ENCODE measurements at regions not wholly inside any gene's neighbourhood (a gene's known extent, or its start where the extent isn't known, plus 50 kb on each side); places are given as distances from the start of the nearest gene placed in this dataset.

- Histone ChIP-seq H3K4me1 (no peaks in the 10 kb centered on the region), H3K36me3 (no peaks in the 10 kb centered on the region), H3K4me3 (no peak overlapping the region), H3K9me3 (no peaks in the 10 kb centered on the region), H3K27ac (no peak overlapping the region), H3K27me3 (no peaks in the 10 kb centered on the region)
- in situ Hi-C loops (cut with MboI; ENCODE audit: low sequenced_read_pairs in 4 of 4) (no loop called here), intact Hi-C loops (cut with DNase I; ENCODE audit: low total_unique reads) (no loop called here)
- DNase-seq (no peak), ATAC-seq (no peak)
- TF ChIP-seq CTCF (IDR thresholded peaks at IDR 0.05 in 4 of 5, conservative IDR thresholded peaks at IDR 0.05 in 1 of 5) (no peak), POLR2A (IDR thresholded peaks at IDR 0.05) (no peak)
These were observed 251.8 kb upstream of the NFE2L3 start for GRCh38 chr7:25900245-25900644.

DNA sequence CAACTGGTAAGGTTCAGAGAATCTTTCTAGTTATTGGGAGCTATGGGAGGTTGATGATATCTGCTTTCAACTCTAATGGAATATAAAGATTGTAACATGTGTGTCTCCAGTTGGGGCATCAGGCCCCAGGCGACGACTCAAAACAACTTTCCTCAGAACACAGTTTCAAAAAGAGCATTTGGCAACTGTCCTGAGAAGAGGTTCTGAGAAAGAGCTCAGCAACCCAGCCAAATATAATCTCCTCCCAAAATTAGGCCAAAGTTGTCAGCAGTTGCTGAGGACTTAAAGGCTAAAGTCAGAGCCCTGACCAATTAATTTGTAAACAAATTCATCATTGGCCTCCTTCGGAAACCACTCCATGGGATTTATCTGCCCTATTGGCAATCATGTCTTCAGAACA is 251.1 kb upstream of the NFE2L3 start:
- H3K36me3 ChIP-seq: no peaks in the 10 kb centered on the region
- H3K27ac ChIP-seq: no peak overlapping the region
- no peaks in the 10 kb centered on the region for H3K9me3 ChIP-seq
- H3K4me1 ChIP-seq: no peaks in the 10 kb centered on the region
- no peak for TF ChIP-seq CTCF (IDR thresholded peaks at IDR 0.05 in 4 of 5, conservative IDR thresholded peaks at IDR 0.05 in 1 of 5)
- TF ChIP-seq POLR2A (IDR thresholded peaks at IDR 0.05): no peak
- intact Hi-C loops (cut with DNase I; ENCODE audit: low total_unique reads) (no loop called here), in situ Hi-C loops (cut with MboI; ENCODE audit: low sequenced_read_pairs in 4 of 4) (no loop called here)
- H3K4me3 ChIP-seq: no peak overlapping the region
- DNase-seq (no peak), ATAC-seq (no peak)
- H3K27me3 ChIP-seq: no peaks in the 10 kb centered on the region

GRCh38 chr7:25901658-25902057 is 250.3 kb upstream of the NFE2L3 start:
- no peak for DNase-seq
- Histone ChIP-seq H3K27me3 (no peaks in the 10 kb centered on the region), H3K9me3 (no peaks in the 10 kb centered on the region), H3K36me3 (no peaks in the 10 kb centered on the region), H3K4me3 (no peak overlapping the region), H3K27ac (no peak overlapping the region), H3K4me1 (no peaks in the 10 kb centered on the region)
- intact Hi-C loops (cut with DNase I; ENCODE audit: low total_unique reads): no loop called here
- no peak for ATAC-seq
- TF ChIP-seq POLR2A (IDR thresholded peaks at IDR 0.05) (no peak), CTCF (IDR thresholded peaks at IDR 0.05 in 4 of 5, conservative IDR thresholded peaks at IDR 0.05 in 1 of 5) (no peak)
- in situ Hi-C loops (cut with MboI; ENCODE audit: low sequenced_read_pairs in 4 of 4): no loop called here

DNA sequence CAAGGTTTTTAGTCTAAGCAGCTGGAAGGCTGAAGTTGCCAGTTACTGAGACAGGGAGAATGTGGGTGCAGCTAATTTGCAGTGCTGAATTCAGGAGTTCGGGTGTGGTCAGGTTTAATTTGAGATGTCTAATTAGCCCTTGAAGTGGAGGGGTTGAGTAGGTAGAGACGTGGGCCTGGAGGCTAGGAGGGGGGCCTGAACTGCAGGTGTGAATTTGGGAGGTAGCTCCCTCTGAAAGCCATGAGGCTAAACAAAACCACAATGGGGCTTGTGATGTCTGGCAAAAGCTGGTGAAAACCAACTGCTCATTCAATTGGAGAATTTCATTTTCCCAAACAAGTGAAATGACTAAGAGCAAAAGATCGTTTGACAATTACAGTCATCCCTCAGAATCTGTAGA is 246.0 kb upstream of the NFE2L3 start:
- H3K27ac ChIP-seq: no peak overlapping the region
- ATAC-seq (no peak), DNase-seq (no peak)
- no peaks in the 10 kb centered on the region for H3K36me3 ChIP-seq
- no peaks in the 10 kb centered on the region for H3K9me3 ChIP-seq
- TF ChIP-seq CTCF (IDR thresholded peaks at IDR 0.05 in 4 of 5, conservative IDR thresholded peaks at IDR 0.05 in 1 of 5): no peak
- no peak for TF ChIP-seq POLR2A (IDR thresholded peaks at IDR 0.05)
- in situ Hi-C loops (cut with MboI; ENCODE audit: low sequenced_read_pairs in 4 of 4) (loop anchor here in 1 of 4 donors (5.0 kb wide), 1 partner anchor 151 kb away; no protein-coding TSS in a partner anchor), intact Hi-C loops (cut with DNase I; ENCODE audit: low total_unique reads) (no loop called here)
- no peak overlapping the region for H3K4me3 ChIP-seq
- no peaks in the 10 kb centered on the region for H3K27me3 ChIP-seq
- no peaks in the 10 kb centered on the region for H3K4me1 ChIP-seq

GRCh38 chr7:25906760-25907159 is 245.2 kb upstream of the NFE2L3 start:
- Histone ChIP-seq H3K4me3 (no peak overlapping the region), H3K36me3 (no peaks in the 10 kb centered on the region), H3K27ac (no peak overlapping the region), H3K27me3 (no peaks in the 10 kb centered on the region), H3K4me1 (no peaks in the 10 kb centered on the region), H3K9me3 (no peaks in the 10 kb centered on the region)
- intact Hi-C loops (cut with DNase I; ENCODE audit: low total_unique reads) (no loop called here), in situ Hi-C loops (cut with MboI; ENCODE audit: low sequenced_read_pairs in 4 of 4) (loop anchor here in 1 of 4 donors (5.0 kb wide), 1 partner anchor 151 kb away; no protein-coding TSS in a partner anchor)
- no peak for ATAC-seq
- no peak for TF ChIP-seq CTCF (IDR thresholded peaks at IDR 0.05 in 4 of 5, conservative IDR thresholded peaks at IDR 0.05 in 1 of 5)
- TF ChIP-seq POLR2A (IDR thresholded peaks at IDR 0.05): no peak
- no peak for DNase-seq

Measured in gastrocnemius medialis (tissue), 4 donors.